Stimulated activated CD4-positive, alpha-beta T cell treated with anti-CD3 and anti-CD28 coated beads, Interleukin-2, amount 100 ng/mL, for 48 hours (primary cell): ENCODE measurements at regions not wholly inside any gene's neighbourhood (a gene's known extent, or its start where the extent isn't known, plus 50 kb on each side); places are given as distances from the start of the nearest gene placed in this dataset.
"Not testable (repeated sequence)": the region's sequence is repeated elsewhere in the genome, so short reads cannot be mapped to it uniquely, and the experiment has no call there.

Source experiments
- DNase-seq, 2 donors: peaks; one replicate each; pipeline ENCODE4 v3.0.0-alpha.2; 2020

- no peak for DNase-seq
Observed at GRCh38 chr19:28726533-28727479, 486.1 kb downstream of the UQCRFS1 start.

GRCh38 chr19:28718909-28719308 lies 494.0 kb downstream of the UQCRFS1 start:
- DNase-seq = no peak

GRCh38 chr19:28715157-28715556 lies 497.8 kb downstream of the UQCRFS1 start:
- no peak for DNase-seq

DNA sequence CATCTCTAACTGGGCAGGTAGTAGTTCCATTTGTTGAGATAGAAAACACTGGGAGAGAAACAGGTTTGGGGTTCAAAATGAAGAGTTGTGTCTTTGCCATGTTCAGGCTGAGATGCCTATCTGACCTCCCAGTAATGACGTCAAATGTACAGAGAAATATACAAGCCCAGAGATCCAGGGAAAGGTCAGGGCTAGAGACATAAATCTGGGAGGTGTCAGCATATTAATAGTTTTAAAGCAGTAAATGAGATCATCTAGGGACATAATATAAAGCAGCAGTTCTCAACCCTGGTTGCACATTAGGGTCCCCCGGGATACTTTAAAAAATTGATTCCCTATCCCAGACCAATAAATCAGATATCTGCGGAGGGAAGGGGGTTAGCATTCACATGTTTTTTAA lies 501.5 kb downstream of the UQCRFS1 start:
- no peak for DNase-seq

- DNase-seq = no peak
Observed at GRCh38 chr19:28710278-28710677, 502.7 kb downstream of the UQCRFS1 start.

- DNase-seq = no peak
Observed at GRCh38 chr19:28706693-28707092, 506.3 kb downstream of the UQCRFS1 start.

DNA sequence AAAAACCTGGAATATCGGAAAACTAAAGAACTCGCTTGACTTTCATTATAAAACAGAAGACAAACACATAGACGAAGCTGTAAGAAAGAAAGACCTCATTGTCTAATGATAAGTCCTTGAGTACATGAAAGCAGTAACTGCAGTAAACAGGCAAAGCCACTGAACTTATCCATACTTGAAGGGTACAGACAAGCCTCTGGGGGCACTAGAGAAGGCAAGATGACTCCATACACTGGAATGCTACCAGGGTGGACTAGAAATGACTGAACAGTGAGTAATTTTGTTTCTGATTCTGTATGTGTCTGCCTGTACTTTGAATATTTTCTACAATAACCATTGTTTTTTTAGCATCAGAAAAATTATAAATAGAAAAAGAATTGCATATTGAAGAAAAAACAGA lies 507.9 kb downstream of the UQCRFS1 start:
- no peak for DNase-seq

DNA sequence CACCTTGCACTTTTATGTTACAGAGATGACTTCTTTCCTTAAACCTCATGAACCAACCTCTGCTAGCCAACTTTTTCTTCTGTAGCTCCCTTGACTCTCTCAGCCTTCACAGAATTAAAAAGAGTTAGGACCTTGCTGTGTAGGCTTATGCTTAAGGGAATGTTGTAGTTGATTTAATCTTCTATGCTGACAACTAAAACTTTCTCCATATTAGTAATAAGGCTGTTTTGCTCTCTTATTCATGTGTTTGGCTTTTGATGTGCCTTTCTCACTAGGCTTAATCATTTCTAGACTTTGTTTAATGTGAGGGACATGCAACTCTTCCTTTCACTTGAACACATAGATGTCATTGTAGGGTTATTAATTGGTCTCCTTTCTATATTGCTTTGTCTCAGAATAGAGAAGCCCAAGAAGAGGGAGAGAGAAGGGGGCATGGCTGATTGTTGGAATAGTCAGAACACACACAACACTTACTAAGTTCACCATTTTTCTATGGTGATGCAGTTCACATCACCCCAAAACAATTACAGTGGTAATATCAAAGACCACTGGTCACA lies 509.5 kb downstream of the UQCRFS1 start:
- DNase-seq = no peak

DNA sequence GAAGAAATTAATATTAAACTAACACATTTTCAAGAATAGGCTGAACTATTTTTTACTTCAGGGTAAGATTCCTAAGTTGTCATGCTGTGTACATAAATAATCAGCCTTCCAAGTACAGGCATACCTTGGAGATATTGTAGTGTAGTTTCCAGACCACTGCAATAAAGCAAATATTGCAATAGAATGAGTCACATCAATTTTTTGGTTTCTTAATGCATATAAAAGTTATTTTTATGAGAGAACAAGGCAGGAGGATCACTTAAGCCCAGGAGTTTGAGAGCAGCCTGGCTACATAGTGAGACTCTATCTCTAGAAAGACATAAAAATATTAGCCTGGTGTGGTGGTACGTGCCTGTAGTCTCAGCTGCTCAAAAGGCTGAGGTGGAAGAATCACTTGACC lies 511.5 kb downstream of the UQCRFS1 start:
- DNase-seq = no peak

GRCh38 chr19:28700176-28700575 lies 512.8 kb downstream of the UQCRFS1 start:
- DNase-seq = no peak

DNA sequence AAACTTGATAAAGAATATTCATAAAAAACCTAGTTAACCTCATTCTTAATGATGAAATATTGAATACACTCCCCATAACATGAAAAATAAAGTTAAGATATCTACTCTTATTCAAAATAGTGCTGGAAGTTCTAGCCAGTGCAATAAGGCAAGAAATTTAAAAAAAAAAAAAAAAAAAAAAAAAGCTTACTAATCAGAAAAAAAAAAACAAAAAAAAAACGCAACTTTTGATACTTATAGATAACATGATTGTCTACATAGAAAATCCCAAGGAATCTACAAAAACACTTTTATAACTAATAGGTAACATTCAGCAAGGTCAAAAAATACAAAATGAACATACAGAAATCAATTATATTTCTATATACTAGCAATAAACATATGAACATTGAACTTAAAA lies 515.6 kb downstream of the UQCRFS1 start:
- no peak for DNase-seq

- no peak for DNase-seq
Observed at GRCh38 chr19:28694812-28695211, 518.1 kb downstream of the UQCRFS1 start.

- DNase-seq = no peak
Observed at GRCh38 chr19:28691683-28692082, 521.3 kb downstream of the UQCRFS1 start.

DNA sequence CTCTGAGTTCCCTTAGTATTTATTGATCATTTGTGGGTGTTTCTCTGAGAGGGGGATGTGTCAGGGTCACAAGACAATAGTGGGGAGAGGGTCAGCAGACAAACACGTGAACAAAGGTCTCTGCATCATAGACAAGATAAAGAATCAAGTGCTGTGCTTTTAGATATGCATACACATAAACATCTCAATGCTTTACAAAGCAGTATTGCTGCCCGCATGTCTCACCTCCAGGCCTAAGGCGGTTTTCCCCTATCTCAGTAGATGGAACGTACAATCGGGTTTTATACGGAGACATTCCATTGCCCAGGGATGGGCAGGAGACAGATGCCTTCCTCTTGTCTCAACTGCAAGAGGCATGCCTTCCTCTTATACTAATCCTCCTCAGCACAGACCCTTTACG lies 523.5 kb downstream of the UQCRFS1 start:
- not testable (repeated sequence) for DNase-seq

- DNase-seq = no peak
Observed at GRCh38 chr19:28687296-28687695, 525.7 kb downstream of the UQCRFS1 start.

- DNase-seq = no peak
Observed at GRCh38 chr19:28686756-28687155, 526.2 kb downstream of the UQCRFS1 start.

DNA sequence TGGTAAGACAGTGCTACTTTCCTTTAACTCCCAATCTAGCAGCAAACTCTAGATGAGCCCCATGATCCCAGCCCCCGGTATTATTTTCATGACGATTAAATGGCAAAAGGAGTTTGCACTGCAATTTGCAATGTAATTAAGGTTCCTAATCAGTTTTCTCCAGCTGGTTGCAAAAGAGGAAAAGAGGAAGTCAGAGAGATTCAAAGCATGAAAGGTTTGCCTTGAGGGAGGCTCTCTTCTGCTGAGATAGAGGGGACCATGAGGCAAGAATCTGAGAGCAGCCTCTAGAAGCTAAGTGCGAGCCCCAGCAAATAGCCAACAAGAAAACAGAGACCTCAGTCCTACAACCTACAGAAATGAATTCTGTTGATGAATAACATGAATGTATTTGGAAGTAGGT lies 527.1 kb downstream of the UQCRFS1 start:
- DNase-seq = no peak

DNA sequence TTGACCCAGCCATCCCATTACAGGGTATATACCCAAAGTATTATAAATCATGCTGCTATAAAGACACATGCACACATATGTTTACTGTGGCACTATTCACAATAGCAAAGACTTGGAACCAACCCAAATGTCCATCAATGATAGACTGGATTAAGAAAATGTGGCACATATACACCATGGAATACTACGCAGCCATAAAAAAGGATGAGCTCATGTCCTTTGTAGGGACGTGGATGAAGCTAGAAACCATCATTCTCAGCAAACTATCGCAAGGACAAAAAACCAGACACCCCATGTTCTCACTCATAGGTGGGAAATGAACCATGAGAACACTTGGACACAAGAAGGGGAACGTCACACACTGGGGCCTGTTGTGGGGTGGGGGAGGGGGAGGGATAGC lies 527.9 kb downstream of the UQCRFS1 start:
- not testable (repeated sequence) for DNase-seq

DNA sequence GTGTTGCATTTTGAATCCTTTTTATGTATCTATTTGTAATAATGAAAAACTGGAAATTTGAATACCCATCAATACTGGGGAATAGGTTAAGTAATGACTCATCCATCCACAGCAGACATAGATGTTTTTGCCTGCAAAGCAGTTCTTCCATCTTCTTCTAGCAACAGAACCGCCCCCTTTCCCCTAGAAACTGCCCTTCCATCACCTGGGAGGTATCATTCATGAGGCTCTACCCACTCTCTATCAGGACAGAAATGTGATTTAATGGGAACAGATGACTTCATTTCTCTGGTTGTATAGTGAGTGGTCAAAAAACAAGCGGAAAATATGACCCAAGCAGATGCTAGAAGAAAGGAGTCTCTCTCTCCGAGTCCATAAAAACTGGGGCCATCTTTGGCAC lies 532.8 kb downstream of the UQCRFS1 start:
- DNase-seq = no peak

DNA sequence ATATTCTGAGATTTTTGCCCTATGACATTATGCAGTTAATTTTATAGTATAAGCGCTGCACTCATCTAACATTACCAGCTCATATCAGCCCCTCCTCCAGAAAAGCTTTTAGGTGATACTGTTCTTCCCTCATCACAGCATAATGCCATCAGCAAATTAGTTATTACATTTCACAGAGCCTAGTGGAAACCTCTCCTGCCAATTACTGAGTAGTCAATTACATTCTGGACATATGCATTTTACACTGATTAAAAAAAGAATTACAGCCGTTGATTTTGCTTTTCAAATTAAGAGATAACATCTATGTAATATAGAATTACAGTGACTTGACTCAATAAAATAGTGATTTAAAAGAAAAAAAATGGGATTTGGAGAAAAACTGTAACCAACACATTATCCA lies 542.1 kb downstream of the UQCRFS1 start:
- no peak for DNase-seq

GRCh38 chr19:28669804-28670203 lies 543.1 kb downstream of the UQCRFS1 start:
- no peak for DNase-seq

DNA sequence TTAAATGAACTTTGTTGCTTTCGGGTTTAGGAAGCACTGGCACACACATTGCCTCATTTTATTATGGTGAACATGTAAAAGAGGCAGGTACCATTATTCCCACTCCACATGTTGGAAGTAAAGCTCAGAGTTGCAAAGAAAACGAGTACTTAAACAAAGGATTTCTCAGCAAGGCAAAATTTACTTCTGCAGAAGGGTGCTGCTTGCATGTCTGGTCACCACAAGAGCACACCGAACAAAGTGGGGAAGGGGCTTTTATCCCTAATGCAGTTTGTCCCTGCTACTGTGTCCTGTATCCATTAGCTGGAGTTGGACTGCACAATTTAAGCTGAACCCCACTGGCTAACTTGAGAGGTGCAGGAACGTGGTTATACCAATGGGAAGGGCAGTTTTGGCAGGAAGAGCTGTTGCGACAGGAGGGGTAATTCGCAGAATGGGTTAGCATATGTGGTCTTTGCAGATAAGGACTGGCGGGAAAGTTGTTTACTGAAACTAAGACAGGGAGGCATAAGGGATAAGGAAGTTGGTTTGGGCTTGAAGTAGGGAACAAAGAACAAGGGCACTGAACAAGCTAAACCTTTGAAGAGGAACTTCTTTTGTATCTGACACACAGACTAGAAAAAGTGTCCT lies 545.5 kb downstream of the UQCRFS1 start:
- no peak for DNase-seq

DNA sequence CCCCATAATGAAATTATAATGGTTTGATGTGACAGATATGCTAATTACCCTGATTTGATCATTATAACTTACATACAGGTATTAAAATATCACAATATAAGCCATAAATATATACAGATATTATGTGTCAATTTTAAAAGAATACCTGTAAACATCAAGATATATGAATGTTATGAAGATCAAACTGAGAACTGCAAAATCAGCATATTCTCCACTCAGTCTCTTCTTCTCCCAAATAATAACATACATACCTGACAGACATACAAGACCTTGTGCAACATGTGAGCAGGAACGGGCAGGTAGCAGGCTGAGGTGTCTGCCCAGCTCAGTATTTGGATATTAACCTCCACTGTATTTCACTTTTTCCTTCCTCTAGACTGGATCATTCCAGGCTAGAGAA lies 547.2 kb downstream of the UQCRFS1 start:
- DNase-seq = no peak

DNA sequence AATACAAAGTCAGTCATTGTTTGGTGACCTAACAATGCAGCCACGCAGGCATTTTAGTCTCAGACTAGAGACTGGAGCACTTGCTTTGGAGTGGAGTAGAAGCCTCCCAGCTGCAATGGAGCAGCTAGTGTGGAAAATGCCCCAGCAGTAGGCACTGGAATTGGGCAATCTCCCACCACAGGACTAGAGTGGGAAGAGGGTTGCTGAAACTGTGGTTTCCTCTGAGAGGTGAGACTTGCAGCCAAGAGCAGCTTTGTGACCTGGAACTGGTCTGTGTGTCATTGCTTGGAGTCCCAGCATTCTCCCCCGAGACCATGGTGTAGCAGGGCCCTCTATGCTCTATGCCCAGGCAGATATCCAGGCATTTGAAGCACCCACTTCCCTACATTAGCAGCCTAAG lies 556.3 kb downstream of the UQCRFS1 start:
- DNase-seq = no peak
